ENCODE measurements at regions not wholly inside any gene's neighbourhood (a gene's known extent, or its start where the extent isn't known, plus 50 kb on each side); places are given as distances from the start of the nearest gene placed in this dataset.

DNA sequence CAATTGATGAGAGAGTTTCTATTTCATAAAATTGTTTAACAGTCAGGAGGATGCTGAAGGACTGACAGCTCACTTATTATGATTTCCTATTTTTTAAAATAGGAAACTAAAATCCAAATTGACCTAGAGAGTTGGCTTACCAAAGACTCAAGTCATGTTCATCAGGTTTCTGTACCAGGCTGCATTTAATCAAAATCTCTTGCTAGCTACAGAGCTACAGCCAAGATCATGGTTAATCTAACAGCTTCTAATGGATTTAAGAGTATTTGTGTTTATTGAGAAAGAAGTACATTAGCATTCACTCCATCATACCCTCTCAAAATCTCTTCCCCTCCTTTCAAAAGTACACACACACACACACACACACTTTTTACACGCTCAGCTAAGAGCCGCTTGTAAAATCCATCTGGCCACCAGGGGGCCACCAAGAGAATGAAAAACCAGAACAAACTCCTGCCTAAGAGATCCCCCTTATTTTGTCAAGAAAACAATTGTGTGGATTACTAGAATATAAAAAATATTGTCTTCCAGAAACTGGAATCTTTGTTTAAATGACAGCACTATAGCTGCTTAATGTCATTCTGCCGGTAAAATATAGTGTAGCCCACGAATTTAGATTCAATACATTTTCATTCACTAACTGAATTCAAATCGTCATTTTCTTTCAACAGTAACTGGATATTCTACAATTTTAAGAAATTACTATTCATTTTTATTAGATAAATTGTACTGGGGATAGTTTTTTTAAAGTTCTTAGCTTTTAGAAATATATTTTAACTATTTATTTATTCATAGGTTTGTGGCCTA is 334.0 kb downstream of the BTG1 start:
- H3K27ac Mint-ChIP-seq = peak overlapping the region; percentile 3
- peak; percentile 69 to 79 for DNase-seq
- H3K4me3 Mint-ChIP-seq = peak overlapping the region; percentile 31 to 64
- peaks cover 12 to 15% of the 10 kb centered on the region in 2 donors for H3K36me3 Mint-ChIP-seq (ENCODE audit: insufficient read depth in 2 of 2)
- peak; percentile 62 to 67 for ATAC-seq (replicated peaks in 1 of 2)
- no peaks in the 10 kb centered on the region for H3K27me3 Mint-ChIP-seq (ENCODE audit: low read depth)
- H3K4me1 Mint-ChIP-seq (ENCODE audit: low read depth) = peaks cover 23% of the 10 kb centered on the region
- H3K9me3 Mint-ChIP-seq = peaks cover 12% of the 10 kb centered on the region in 2 donors

DNA sequence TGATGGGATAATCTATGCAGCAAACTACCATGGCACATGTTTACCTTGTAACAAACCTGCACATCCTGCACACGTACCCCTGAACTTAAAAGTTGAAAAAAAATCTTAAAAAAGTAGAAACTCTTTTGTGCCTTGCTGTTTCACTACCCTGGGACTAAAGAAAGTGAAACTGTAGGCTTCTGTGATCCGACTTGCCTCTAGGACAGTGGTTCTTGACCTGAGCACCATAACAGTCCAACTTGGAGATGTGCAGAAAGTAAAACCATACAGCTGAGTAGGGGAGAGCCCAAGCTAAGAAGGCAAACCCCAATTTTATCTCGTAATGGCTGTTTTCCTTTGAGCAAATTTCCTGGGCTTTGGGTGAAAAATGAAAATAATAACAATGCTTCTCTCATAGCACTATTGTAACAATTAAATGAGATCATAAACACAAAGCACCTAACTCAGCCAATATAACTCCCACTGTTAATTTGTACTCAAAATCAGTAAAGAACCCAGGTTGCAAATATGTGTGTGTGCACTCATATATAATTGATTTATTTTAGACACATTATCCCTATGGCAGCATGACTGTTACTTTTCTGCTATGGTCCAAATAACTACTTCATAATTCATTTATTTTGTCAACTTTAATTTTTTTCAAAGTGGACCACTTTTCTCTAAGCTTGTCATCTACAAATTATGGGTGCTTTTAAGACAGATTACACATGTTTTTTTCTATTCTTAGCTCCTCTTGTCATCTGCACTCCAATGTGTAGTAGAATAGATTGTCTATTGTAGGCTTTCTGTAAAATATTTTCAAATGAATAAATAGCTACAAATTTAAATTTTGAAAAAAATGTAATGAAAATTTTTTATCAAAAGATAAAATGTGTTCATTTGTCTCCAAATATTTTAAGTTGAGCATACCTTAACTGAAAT is 334.9 kb downstream of the BTG1 start:
- DNase-seq (no peak), ATAC-seq (replicated peaks in 1 of 2) (no peak)
- H3K27ac Mint-ChIP-seq = peak overlapping the region; percentile 35
- H3K4me1 Mint-ChIP-seq (ENCODE audit: low read depth) = peaks cover 23% of the 10 kb centered on the region
- H3K27me3 Mint-ChIP-seq (ENCODE audit: low read depth) = no peaks in the 10 kb centered on the region
- H3K36me3 Mint-ChIP-seq (ENCODE audit: insufficient read depth in 2 of 2) = peaks cover 16 to 19% of the 10 kb centered on the region in 2 donors
- peaks cover 15 to 18% of the 10 kb centered on the region in 2 donors for H3K9me3 Mint-ChIP-seq
- H3K4me3 Mint-ChIP-seq = peak overlapping the region in 1 of 2 donors; percentile 42

- no peak overlapping the region for H3K4me3 Mint-ChIP-seq
- no peak overlapping the region for H3K27ac Mint-ChIP-seq
- ATAC-seq (replicated peaks in 1 of 2) (no peak), DNase-seq (no peak)
- H3K27me3 Mint-ChIP-seq (ENCODE audit: low read depth) = no peaks in the 10 kb centered on the region
- peaks cover 20 to 26% of the 10 kb centered on the region in 2 donors for H3K36me3 Mint-ChIP-seq (ENCODE audit: insufficient read depth in 2 of 2)
- H3K9me3 Mint-ChIP-seq = peaks cover 20 to 24% of the 10 kb centered on the region in 2 donors
- H3K4me1 Mint-ChIP-seq (ENCODE audit: low read depth) = peaks cover 23% of the 10 kb centered on the region
Measured at GRCh38 chr12:91810077-91810476, 335.6 kb downstream of the BTG1 start.

GRCh38 chr12:91805031-91805430 is 340.6 kb downstream of the BTG1 start:
- Mint-ChIP-seq H3K4me1 (ENCODE audit: low read depth) (no peaks in the 10 kb centered on the region), H3K9me3 (peaks cover 18 to 26% of the 10 kb centered on the region in 2 donors), H3K4me3 (no peak overlapping the region), H3K27ac (no peak overlapping the region), H3K36me3 (ENCODE audit: insufficient read depth in 2 of 2) (peaks cover 24 to 27% of the 10 kb centered on the region in 2 donors), H3K27me3 (ENCODE audit: low read depth) (no peaks in the 10 kb centered on the region)
- ATAC-seq (replicated peaks in 1 of 2) (no peak), DNase-seq (no peak)

GRCh38 chr12:91804533-91804932 is 341.1 kb downstream of the BTG1 start:
- no peak overlapping the region for H3K27ac Mint-ChIP-seq
- no peak for ATAC-seq (replicated peaks in 1 of 2)
- H3K27me3 Mint-ChIP-seq (ENCODE audit: low read depth) = no peaks in the 10 kb centered on the region
- no peak overlapping the region for H3K4me3 Mint-ChIP-seq
- no peak for DNase-seq
- peaks cover 24 to 27% of the 10 kb centered on the region in 2 donors for H3K36me3 Mint-ChIP-seq (ENCODE audit: insufficient read depth in 2 of 2)
- H3K4me1 Mint-ChIP-seq (ENCODE audit: low read depth) = no peaks in the 10 kb centered on the region
- peaks cover 17 to 26% of the 10 kb centered on the region in 2 donors for H3K9me3 Mint-ChIP-seq

GRCh38 chr12:91801048-91801447 is 344.6 kb downstream of the BTG1 start:
- H3K27ac Mint-ChIP-seq = no peak overlapping the region
- peaks cover 5% of the 10 kb centered on the region for H3K4me1 Mint-ChIP-seq (ENCODE audit: low read depth)
- no peak for ATAC-seq (replicated peaks in 1 of 2)
- H3K9me3 Mint-ChIP-seq = peaks cover 6 to 10% of the 10 kb centered on the region in 2 donors
- DNase-seq = no peak
- H3K4me3 Mint-ChIP-seq = no peak overlapping the region
- H3K36me3 Mint-ChIP-seq (ENCODE audit: insufficient read depth in 2 of 2) = peaks cover 10 to 11% of the 10 kb centered on the region in 2 donors
- H3K27me3 Mint-ChIP-seq (ENCODE audit: low read depth) = no peaks in the 10 kb centered on the region

GRCh38 chr12:91793676-91794075 is 352.0 kb downstream of the BTG1 start:
- H3K27ac Mint-ChIP-seq = no peak overlapping the region
- ATAC-seq (replicated peaks in 1 of 2) = no peak
- H3K9me3 Mint-ChIP-seq = no peaks in the 10 kb centered on the region
- no peak overlapping the region for H3K4me3 Mint-ChIP-seq
- DNase-seq = no peak
- no peaks in the 10 kb centered on the region for H3K27me3 Mint-ChIP-seq (ENCODE audit: low read depth)
- H3K4me1 Mint-ChIP-seq (ENCODE audit: low read depth) = peaks cover 5% of the 10 kb centered on the region
- H3K36me3 Mint-ChIP-seq (ENCODE audit: insufficient read depth in 2 of 2) = no peaks in the 10 kb centered on the region

GRCh38 chr12:91792597-91792996 is 353.0 kb downstream of the BTG1 start:
- Mint-ChIP-seq H3K4me1 (ENCODE audit: low read depth) (peaks cover 1% of the 10 kb centered on the region), H3K9me3 (no peaks in the 10 kb centered on the region), H3K27me3 (ENCODE audit: low read depth) (no peaks in the 10 kb centered on the region), H3K4me3 (no peak overlapping the region), H3K36me3 (ENCODE audit: insufficient read depth in 2 of 2) (no peaks in the 10 kb centered on the region), H3K27ac (no peak overlapping the region)
- ATAC-seq (replicated peaks in 1 of 2) (no peak), DNase-seq (no peak)

GRCh38 chr12:91786499-91787272 is 359.0 kb downstream of the BTG1 start:
- H3K4me3 Mint-ChIP-seq = peak overlapping the region; percentile 15 to 54
- H3K9me3 Mint-ChIP-seq = peaks cover 2 to 3% of the 10 kb centered on the region in 2 donors
- peaks cover 24% of the 10 kb centered on the region for H3K4me1 Mint-ChIP-seq (ENCODE audit: low read depth)
- H3K27me3 Mint-ChIP-seq (ENCODE audit: low read depth) = no peaks in the 10 kb centered on the region
- no peaks in the 10 kb centered on the region for H3K36me3 Mint-ChIP-seq (ENCODE audit: insufficient read depth in 2 of 2)
- no peak for ATAC-seq (replicated peaks in 1 of 2)
- DNase-seq = no peak
- no peak overlapping the region for H3K27ac Mint-ChIP-seq

DNA sequence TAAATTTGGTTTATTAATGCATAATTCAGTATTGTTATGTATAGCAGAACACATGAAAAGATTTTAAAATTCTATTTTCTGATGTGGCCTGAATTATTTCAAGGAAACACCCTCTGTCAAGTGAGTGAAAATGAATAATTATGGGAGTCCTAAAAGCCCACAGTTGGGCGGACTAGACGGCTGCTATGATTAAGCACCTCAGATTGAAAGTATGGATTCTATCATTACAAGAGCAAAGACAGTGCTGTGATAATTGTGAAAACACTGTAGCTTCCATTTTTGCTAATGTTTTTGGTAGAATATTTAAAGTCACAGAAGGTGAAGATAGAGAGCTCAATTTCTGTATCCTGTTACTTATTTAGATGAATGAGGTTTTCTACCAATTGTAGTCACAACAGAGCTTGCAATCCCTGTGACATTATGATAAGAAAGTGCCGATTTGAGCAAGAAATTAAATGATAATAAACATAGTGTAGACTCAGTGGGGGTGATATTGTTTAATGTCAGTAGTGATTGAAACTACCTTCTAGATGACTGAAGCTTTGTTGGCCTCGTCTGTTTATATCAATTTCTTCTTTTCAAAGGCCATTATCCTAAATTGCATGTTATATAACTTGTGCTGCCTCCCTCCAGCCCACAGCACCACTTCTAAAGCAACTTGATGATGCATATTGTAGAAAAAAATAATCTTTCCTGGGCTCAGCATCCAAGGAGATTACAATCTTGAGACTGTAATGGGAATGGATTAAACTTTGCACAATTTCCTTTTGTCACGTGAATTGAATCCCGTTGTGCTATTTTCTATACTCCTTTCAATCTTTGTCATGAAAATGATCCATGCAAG is 359.8 kb downstream of the BTG1 start:
- H3K27me3 Mint-ChIP-seq (ENCODE audit: low read depth) = no peaks in the 10 kb centered on the region
- no peak overlapping the region for H3K27ac Mint-ChIP-seq
- peak overlapping the region in 1 of 2 donors; percentile 54 for H3K4me3 Mint-ChIP-seq
- H3K36me3 Mint-ChIP-seq (ENCODE audit: insufficient read depth in 2 of 2) = no peaks in the 10 kb centered on the region
- ATAC-seq (replicated peaks in 1 of 2) (peak; percentile 76 to 98), DNase-seq (peak in 1 of 2 donors; percentile 21)
- peaks cover 24% of the 10 kb centered on the region for H3K4me1 Mint-ChIP-seq (ENCODE audit: low read depth)
- H3K9me3 Mint-ChIP-seq = peaks cover 2 to 3% of the 10 kb centered on the region in 2 donors

DNA sequence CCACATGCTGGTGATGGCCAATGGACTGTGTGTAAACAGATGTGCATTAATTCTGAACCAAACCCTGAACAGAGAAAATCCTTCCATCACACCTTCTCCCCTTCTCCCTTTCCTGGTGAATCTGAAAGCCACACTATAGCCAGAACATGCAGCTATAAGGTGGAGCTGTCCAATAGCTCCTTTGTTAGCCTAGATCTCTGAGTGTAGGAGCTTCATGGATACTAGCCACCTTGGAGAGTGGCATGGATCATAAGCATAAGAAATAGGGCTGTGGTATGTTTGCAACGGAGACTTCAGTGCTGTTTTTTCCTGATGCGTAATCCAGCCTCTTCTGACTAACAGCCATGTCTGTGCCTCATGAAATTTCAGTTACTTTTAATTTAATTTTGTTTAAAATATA is 364.5 kb downstream of the BTG1 start:
- Mint-ChIP-seq H3K36me3 (ENCODE audit: insufficient read depth in 2 of 2) (no peaks in the 10 kb centered on the region), H3K9me3 (peaks cover 2 to 3% of the 10 kb centered on the region in 2 donors), H3K4me3 (no peak overlapping the region), H3K27ac (no peak overlapping the region), H3K4me1 (ENCODE audit: low read depth) (peaks cover 44% of the 10 kb centered on the region), H3K27me3 (ENCODE audit: low read depth) (no peaks in the 10 kb centered on the region)
- ATAC-seq (replicated peaks in 1 of 2) (no peak), DNase-seq (no peak)

GRCh38 chr12:91778938-91779400 is 366.7 kb downstream of the BTG1 start:
- H3K4me1 Mint-ChIP-seq (ENCODE audit: low read depth) = peaks cover 49% of the 10 kb centered on the region
- no peaks in the 10 kb centered on the region for H3K36me3 Mint-ChIP-seq (ENCODE audit: insufficient read depth in 2 of 2)
- no peaks in the 10 kb centered on the region for H3K9me3 Mint-ChIP-seq
- peak; percentile 96 to 98 for ATAC-seq (replicated peaks in 1 of 2)
- H3K27me3 Mint-ChIP-seq (ENCODE audit: low read depth) = no peaks in the 10 kb centered on the region
- peak; percentile 53 to 58 for DNase-seq
- peak overlapping the region; percentile 71 to 90 for H3K4me3 Mint-ChIP-seq
- peak overlapping the region; percentile 77 for H3K27ac Mint-ChIP-seq

Data from activated T-cell treated with anti-CD3 and anti-CD28 coated beads, Interleukin-2, amount 50 U/mL, for 72 hours (primary cell).